RWPE1 (cell line): ENCODE measurements at regions not wholly inside any gene's neighbourhood (a gene's known extent, or its start where the extent isn't known, plus 50 kb on each side); places are given as distances from the start of the nearest gene placed in this dataset.

Experiments used
- CTCF ChIA-PET: fragments of 350-600 bp; sonication (Branson Sonifier 250); formaldehyde crosslinking; extraction: SDS; loops from one replicate; lab custom pipeline; 2021; lab: Yijun Ruan, JAX
- POLR2A ChIA-PET: fragments of 400-600 bp; formaldehyde crosslinking; extraction: SDS; loops from one replicate; lab custom pipeline; 2020; ENCODE audit warnings: antibody characterized with exemption; ENCODE audit not compliant: low non-redundant PET; lab: Yijun Ruan, JAX
- DNase-seq: peaks from one replicate; pipeline ENCODE4 v3.0.0; 2012; ENCODE audit warnings: low spot score
- H3K27ac ChIP-seq: fragments of 450-650 bp; 2 replicates; pipeline ENCODE4 v1.5.1; 2017
- CTCF ChIP-seq: fragments of 450-650 bp; conservative IDR thresholded peaks from 2 replicates; pipeline ENCODE4 v1.5.1; 2017; ENCODE audit warnings: low read depth, mild to moderate bottlenecking

- TF ChIP-seq CTCF: no peak; the same call in 1 of the 2 replicates
- H3K27ac ChIP-seq: no peak overlapping the region
- POLR2A ChIA-PET: no interaction called here
- DNase-seq: peak; percentile 20
- CTCF ChIA-PET: no interaction called here
These were observed 62.8 kb upstream of the PRDM11 start for GRCh38 chr11:45083544-45084087.

DNA sequence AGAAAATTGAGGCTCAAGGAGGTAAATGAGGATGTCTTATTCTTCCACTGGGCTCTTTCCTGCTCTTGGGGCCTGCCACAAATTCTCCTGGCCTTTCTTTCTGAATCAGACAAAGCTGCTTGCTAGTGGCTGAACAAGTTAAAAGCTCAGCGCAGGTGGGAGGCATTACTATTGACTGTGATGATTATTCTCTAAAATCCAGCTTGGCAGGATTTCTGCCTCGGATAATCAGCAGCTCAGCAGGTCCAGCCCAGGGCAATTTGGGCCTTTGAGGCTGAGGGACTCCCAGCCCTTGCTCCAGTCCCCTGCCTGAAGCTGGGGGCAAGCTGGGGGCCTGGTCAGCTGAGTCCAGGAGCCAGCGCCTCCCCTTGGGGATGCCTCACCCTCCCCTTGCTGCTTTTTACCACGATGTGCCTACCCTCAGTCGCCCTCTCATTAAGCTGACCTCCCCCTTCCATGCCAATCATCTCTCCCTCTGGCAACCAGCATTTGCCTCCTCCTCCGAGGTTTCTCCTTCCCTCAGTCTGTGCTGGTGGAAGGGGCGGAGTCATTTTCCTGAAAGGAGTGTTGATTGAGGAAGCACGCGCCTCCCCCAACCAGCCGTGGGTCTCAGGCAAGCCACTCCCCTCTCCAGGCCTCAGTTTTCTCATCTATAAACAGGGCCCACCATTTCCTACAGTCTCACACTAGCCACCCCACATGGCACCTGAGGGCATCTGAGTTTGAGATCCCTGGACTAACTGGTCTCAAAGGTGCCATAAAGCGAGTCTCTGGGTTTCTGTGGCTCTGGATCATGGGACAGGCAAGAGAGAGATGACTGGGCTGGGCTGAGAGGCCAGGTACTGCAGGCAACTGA lies 60.6 kb upstream of the PRDM11 start:
- no peak for TF ChIP-seq CTCF
- ChIA-PET POLR2A (no interaction called here), CTCF (no interaction called here)
- DNase-seq: no peak
- H3K27ac ChIP-seq: peak overlapping the region; percentile 13

GRCh38 chr11:45086526-45086925 lies 59.9 kb upstream of the PRDM11 start:
- no peak for TF ChIP-seq CTCF
- CTCF ChIA-PET: no interaction called here
- POLR2A ChIA-PET: no interaction called here
- H3K27ac ChIP-seq: peak overlapping the region; percentile 13
- no peak for DNase-seq

DNA sequence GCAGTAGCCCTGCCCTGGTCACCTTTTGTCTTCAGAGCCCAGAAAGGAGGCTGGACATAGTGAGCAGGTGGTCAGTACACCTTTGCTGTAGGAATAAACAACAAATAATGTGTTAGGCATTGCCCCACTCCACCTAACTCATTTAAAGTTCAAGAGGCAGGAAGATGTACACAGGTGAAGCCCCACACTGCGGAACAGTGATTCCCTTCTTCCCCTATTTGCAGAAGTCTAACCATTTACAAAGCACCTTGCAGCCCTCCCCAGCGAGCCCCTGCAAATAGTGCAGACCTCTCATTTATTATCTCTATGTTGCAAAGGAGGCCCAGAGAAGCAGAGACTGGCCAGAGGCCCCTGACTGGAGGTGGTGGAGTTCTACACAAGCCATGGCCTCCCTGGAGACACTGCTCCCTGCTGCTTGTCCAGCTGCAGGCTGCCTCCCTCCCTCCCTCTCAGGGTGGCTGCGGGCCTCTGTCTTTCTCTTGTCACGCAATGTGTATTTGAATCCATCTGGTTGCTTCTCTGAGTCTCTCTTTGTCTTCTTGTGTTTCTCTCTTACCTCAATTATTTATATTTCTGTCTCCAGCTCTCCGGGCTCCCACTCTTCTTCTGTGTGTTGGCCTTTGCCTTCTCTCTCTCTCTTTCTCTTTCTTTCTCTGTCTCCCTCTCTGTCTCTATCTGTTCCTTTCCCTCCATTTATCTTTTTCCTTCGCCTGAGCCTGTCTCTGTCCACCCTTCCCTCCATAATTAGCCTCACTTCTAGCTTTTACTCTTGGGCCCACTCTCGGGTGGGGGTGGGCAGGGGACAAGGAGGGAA lies 59.1 kb upstream of the PRDM11 start:
- no peak for TF ChIP-seq CTCF
- POLR2A ChIA-PET: no interaction called here
- CTCF ChIA-PET: no interaction called here
- peak overlapping the region; percentile 99 for H3K27ac ChIP-seq
- no peak for DNase-seq

- ChIA-PET POLR2A (no interaction called here), CTCF (interaction anchor here (0.7 kb wide), 1 partner anchor 152 kb away, joined by 4 read pairs; no protein-coding TSS in a partner anchor)
- no peak for DNase-seq
These were observed 58.6 kb upstream of the PRDM11 start for GRCh38 chr11:45087900-45088160.

More at GRCh38 chr11:45087900-45088160, 58.6 kb upstream of the PRDM11 start:
- TF ChIP-seq CTCF: no peak
- H3K27ac ChIP-seq: peak overlapping the region; percentile 99
